NB4 (cell line): ENCODE measurements at regions not wholly inside any gene's neighbourhood (a gene's known extent, or its start where the extent isn't known, plus 50 kb on each side); places are given as distances from the start of the nearest gene placed in this dataset.

Source experiments
- DNase-seq: peaks from one replicate; pipeline ENCODE4 v3.0.0; 2010; ENCODE audit warnings: low read depth
- H3K4me3 ChIP-seq: one replicate; pipeline ENCODE4 v1.5.1; 2011; ENCODE audit warnings: mild to moderate bottlenecking, low read depth, low read length, moderate library complexity
- CTCF ChIP-seq: IDR thresholded peaks from one replicate; pipeline ENCODE4 v1.5.1; 2012; ENCODE audit warnings: low read depth, low read length
- MAX ChIP-seq: IDR thresholded peaks from 2 replicates; pipeline ENCODE4 v1.6.1; 2011; ENCODE audit warnings: low read depth, low read length
- MYC ChIP-seq: IDR thresholded peaks from 2 replicates; pipeline ENCODE4 v1.6.1; 2011; ENCODE audit warnings: low read depth, low read length
- POLR2A ChIP-seq: IDR thresholded peaks from 2 replicates; pipeline ENCODE4 v1.6.1; 2011; ENCODE audit warnings: mild to moderate bottlenecking; ENCODE audit not compliant: insufficient read length; ENCODE audit errors: extremely low read depth

GRCh38 chr1:38336301-38336923, 289.8 kb upstream of the POU3F1 start:
- no peak overlapping the region for H3K4me3 ChIP-seq
- no peak for TF ChIP-seq MYC
- TF ChIP-seq POLR2A, result no peak
- no peak for TF ChIP-seq MAX
- no peak for TF ChIP-seq CTCF
- no peak for DNase-seq

DNA sequence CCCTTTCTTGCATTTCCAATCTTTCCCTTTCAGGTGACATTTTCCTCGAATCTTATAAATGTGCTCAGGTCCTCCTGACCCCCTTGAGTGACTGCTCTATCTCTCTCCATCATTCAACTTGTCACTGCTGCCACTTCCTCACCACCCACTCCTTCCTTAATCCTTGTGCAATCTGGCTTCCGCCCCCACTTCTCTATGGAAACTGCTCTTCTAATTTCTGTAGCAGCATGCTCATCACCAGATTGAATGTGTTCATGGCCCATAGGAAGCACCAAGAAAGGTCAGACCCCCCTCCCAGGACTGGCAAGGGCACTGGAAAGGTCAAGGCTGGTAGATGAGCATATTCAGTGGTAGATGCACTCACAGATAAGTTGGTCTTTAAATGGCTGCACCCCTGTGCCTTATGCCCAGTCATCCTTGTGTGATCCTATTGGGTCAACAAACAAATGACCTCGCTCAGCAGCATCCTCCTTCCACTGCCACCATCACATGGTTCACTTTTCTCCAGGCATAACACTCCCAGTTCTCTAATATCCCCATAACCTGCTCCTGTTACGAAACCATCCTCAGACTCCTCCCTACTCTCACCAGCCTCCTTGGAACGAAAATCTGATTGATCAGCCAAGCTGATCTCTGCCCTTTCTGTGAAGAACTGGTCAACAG, 288.5 kb upstream of the POU3F1 start:
- no peak overlapping the region for H3K4me3 ChIP-seq
- TF ChIP-seq MAX (no peak), CTCF (no peak), MYC (no peak), POLR2A (no peak)
- peak; percentile 22 for DNase-seq

GRCh38 chr1:38332649-38333310, 286.2 kb upstream of the POU3F1 start:
- no peak overlapping the region for H3K4me3 ChIP-seq
- no peak for TF ChIP-seq MYC
- TF ChIP-seq POLR2A, result no peak
- TF ChIP-seq CTCF, result no peak
- no peak for TF ChIP-seq MAX
- no peak for DNase-seq

GRCh38 chr1:38331496-38332210, 285.1 kb upstream of the POU3F1 start:
- TF ChIP-seq MYC (no peak), MAX (no peak), CTCF (no peak), POLR2A (no peak)
- no peak for DNase-seq
- no peak overlapping the region for H3K4me3 ChIP-seq

DNA sequence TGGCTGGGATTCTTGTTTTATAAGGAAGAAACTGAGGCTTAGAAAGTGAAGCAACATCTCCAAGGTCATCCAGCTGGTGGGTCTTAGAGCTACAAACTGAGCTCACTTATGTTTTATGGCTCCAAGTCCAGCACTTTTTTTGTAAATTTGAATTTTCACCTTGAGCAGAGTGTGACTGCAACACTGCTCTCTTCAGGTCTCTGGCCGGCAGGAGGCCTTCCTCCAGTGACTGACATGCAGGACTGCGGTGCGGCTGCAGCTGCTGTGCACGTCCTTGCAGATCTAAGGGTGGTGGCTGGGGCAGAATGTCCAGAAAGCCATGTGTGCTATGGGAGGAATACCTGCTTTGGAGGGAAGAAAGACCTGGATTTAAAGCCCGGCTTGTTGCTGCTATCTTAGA, 284.2 kb upstream of the POU3F1 start:
- no peak for TF ChIP-seq MAX
- TF ChIP-seq CTCF, result no peak
- TF ChIP-seq MYC, result no peak
- no peak for TF ChIP-seq POLR2A
- H3K4me3 ChIP-seq, result no peak overlapping the region
- DNase-seq, result no peak
